HG03521 (cell line): ENCODE measurements at regions not wholly inside any gene's neighbourhood (a gene's known extent, or its start where the extent isn't known, plus 50 kb on each side); places are given as distances from the start of the nearest gene placed in this dataset.
"Not testable (repeated sequence)": the region's sequence is repeated elsewhere in the genome, so short reads cannot be mapped to it uniquely, and the experiment has no call there.

Experiments
- ATAC-seq: cut with Tn5 transposase; IDR thresholded peaks from one replicate; pipeline ENCODE4 v1.9.1; 2021; ENCODE audit warnings: mild to moderate bottlenecking, moderate library complexity; ENCODE audit not compliant: unreplicated experiment

DNA sequence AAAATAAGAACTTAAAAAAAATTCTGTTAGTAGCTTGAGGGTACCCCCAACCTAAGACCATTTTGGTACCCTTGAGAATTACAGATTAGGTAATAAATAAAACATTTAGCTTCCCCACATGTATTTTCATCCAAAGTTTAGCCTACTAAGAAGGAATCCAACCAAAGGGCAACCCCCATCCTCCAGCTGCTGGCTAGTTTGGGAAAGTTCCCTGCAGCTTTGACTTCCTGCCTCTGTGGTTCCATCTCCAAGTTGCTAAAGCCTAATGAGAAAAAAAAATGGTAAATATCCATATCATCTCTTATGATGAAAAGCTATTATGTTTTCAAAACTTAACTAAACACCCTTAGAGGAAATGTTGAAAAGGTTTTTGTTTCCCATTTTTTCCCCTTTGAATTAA is 547.2 kb downstream of the ANKRD7 start:
- no peak for ATAC-seq

DNA sequence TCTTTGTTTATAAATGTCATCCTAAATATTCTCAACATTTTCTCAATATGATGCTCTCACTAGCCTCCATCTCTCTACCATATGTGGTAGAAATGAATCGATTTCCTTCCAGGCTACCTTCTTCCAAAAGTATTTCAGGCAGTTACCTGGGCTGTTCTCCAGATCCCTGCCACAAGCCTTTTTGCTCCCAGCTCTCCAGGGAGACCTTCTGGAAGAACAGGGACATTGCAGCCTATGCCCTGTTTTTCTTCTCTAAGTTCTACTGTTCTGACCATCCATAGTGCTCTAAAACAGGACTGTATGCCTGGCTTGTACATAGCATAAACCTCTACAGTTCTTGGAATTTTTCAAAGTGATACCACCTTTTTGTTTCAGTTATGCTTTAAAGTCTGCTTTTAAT is 552.8 kb downstream of the ANKRD7 start:
- no peak for ATAC-seq

DNA sequence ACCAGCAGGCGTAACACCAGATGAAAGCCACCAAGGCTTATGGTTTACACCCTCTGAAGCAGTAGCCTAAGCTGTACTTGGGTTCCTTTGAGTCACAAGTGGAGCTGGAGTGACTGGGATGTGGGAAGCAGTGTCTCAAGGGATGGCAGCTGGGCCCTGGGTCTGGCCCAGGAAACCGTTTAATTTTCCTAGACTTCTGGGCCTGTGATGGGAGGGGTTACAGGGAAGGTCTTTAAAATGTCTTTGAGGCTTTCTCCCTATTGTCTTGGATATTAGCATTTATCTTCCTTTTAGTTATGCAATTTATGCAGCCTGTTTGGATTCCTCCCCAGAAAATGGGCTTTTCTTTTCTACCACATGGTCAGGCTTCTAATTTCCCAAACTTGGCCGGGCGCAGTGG is 568.2 kb downstream of the ANKRD7 start:
- ATAC-seq = no peak

DNA sequence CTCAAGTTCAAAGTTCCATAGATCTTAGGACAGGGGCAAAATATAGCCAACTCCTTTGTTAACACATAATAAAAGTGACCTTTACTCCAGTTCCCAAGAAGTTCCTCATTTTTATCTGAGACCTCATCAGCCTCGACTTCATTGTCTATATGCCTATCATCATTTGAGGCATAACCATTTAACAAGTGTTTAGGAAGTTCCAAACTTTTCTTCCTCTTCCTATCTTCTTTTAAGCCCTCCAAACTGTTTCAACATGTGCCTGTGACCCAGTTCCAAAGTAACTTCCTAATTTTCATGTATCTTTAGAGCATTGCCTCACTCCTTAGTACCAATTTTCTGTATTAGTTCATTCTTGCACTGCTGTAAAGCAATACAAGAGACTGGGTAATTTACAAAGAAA is 569.1 kb downstream of the ANKRD7 start:
- no peak for ATAC-seq

DNA sequence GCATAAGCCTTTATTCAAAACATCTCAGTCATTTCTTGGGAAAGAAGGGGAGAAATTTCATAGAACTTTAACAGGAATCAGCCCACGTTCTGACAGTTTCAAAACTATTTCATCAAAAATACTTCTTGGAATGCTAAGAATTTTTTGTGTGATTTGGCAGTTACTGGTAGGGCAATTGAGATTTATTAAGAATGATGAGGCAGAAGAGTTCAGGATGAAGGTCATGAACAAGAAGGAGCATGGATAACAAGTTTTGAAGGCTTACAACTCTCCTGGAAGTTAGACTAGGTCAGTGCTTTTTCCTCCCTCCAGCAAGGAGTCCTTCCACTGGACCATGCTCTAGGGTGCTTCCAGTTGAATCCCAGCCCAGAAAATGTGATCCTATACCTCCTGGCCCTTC is 569.9 kb downstream of the ANKRD7 start:
- no peak for ATAC-seq

DNA sequence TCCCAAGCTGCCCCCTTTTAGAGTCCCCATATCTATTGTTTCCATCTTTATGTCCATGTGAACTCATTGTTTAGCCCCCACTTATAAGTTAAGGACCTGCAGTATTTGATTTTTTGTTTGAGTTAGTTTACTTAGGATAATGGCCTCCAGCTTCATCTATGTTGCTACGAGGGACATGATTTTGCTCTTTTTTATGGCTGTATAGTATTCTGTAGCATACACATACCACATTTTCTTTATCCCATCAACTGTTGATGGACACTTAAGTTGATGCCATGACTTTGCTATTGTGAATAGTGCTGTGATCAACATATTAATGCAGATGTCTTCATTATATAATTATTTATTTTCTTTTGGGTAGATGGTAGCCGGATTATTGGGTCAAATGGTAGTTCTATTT is 576.9 kb downstream of the ANKRD7 start:
- ATAC-seq = no peak

DNA sequence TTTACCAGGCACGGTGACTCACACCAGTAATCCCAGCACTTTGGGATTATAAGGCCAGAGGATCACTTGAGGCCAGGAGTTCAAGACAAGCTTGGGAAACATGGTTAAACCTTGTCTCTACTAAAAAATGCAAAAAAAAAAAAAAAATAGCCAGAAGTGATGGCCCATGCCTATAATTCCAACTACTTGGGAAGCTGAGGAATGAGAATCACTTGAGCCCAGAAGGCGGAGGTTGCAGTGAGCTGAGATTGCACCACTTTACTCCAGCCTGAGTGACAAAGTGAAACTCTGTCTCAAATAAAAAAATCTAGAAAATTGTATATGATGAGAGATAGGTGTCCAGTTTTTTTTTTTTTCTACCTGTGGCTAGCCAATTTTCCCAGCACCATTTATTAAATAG is 578.2 kb downstream of the ANKRD7 start:
- no peak for ATAC-seq

DNA sequence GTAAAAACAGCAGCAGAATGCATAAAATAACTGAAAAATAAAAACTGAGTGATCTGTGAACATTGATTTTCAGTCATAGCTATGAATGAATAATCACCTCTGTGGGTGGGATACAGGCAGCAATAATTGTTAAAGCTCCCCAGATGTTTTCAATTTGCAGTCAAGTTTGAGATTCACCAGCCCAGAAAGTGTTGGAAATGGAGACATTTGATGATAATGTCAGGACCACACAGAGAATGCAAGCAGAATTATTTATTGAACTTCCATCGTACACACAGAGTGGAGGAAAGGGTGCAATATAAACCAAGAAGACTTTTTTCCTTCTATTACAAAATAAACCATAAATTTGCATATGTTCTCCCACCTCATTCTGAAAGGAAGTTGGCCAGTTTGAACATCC is 601.7 kb downstream of the ANKRD7 start:
- ATAC-seq = no peak

DNA sequence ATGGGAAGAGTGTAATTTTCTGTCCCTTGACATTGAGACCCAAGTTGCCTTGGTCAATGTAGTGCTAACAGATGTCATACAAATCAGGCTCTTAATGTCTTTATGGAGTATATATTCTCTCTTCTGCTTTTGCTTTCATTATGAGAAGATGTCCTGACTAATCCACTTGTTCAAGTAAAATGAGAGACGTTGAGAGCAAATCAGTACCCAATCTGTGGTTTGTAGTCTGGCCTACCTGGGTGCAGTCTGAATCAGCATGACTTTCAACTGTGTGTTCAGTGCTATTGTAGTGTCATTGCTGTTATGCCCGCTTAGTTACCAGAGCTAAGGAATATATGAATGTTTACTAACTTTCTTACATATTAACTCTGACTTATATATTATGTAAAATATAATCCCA is 612.4 kb downstream of the ANKRD7 start:
- ATAC-seq = peak; percentile 94

DNA sequence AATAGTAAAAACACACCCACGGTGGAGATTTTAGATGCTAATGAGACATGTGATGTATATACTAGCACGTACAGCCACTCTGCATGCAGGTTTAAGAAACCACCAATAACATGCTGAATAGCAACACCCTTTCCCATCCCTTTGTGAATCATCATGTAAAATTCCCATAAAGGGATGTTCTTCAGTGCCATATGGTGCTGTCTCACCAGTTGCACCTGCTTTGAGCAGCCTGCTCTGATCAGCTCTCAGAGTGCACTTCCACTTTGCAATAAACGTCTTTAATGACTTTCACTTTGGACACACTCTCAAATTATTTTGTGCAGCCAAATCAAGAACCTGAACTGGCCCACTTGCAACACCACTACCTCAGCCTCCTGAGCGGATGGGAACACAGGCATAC is 615.0 kb downstream of the ANKRD7 start:
- ATAC-seq = no peak

DNA sequence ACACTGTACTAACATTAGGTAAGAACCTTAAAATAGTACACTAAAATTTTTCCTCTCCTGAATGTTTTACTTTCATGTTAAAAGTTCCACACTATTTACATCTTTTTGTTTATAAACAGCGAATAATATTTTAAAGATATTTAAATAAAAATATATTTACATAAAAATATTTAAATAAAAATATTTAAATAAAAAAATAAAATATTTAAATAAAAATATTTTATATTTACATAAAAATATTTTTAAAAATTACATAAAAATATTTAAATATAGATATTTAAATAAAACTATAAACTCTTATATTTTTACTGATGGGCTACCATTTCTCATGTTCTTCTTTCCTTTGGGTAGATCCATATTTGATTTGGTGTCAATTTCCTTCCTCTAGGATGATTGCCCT is 619.0 kb downstream of the ANKRD7 start:
- no peak for ATAC-seq

DNA sequence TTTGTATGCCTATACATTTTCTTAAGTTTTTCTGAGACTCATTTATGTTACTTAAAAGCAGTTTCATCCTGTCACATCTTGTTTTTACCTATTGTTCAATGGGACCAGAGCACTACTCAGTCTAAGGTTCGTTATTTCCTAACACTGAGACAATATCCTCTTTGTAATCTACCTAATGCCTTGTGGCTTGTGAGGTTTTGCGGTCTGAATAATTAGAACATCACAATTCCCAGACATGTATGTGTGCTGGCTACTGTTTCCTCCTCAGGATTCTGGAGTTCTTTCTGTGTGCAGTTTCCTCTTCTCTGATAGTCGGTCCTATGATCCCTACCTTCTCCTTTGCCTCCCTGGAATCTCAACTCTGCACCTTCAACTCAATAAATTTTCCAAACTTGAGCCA is 620.2 kb downstream of the ANKRD7 start:
- no peak for ATAC-seq

DNA sequence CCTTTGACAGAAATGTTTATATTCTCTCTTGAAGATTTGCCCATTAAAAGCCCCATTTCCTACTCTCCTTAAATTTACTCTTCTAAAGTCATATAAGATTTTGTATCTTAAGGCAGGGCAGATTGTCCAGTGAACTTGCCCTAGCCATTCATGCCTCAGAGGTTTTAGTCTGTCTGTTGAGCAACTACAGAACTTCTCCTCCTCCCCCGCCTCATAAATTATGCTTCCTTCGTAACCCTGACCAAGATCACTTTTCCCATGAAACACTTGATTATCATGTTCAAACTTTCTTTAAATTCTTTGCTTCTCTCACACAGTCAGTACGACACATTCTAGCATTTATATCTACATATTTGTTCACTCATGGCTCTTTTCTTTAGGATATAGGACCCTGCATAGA is 621.3 kb downstream of the ANKRD7 start:
- ATAC-seq = no peak

DNA sequence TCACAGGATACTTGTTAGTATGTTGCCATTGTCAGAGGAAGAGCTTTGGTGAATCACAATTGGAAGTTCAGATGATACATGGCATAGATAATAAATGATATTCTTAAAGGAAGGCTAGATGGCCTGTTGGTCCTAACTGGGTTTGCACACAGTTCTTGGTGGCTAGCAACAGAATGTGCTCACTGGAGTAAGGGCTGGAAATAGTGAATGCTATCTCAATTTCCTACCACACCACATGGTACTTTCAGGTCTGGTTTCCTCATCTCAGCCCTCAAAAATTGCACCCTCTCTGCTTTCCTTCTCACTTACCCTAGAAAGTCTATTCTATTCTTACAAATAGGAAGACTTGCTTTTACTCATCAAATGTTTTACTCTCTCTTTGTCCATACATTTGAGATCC is 622.5 kb downstream of the ANKRD7 start:
- no peak for ATAC-seq

DNA sequence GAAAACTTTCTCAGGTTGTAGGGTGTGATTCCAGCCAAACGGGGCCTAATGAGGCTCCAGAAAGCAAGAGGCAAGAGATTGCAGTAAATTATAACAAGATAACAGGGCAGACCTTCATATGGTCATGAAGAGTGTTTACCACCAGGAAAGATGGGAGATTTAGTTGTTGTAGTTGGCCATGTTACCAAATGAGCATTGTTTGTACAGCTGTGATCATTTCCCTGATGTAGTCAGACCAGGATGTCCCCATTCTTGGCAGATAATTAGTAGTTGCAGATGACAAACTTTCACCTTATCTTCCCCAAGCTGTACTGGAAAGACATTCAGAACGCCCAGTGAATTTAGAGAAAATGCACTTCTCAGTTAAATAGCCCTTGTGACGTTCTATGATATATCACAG is 630.8 kb downstream of the ANKRD7 start:
- ATAC-seq = no peak

DNA sequence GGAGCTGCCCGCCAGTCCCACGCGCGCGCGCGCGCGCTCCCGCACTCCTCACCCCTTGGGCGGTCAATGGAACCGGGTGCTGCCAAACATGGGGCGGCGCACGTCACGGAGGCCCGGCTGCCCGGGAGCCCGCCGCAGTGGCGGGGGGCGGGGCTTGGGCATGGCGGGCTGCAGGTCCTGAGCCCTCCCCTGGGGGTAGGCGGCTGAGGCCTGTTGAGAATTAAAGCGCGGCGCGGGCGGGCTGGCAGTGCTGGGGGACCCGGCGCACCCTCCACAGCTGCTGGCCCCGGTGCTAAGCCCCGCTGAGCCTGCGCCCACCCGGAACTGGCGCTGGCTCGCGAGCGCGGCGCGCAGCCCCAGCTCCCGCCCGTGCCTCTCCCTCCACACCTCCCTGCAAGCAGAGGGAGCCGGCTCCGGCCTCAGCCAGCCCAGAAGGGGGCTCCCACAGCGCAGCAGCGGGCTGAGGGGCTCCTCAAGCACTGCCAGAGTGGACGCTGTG is 634.2 kb downstream of the ANKRD7 start:
- ATAC-seq = no peak

DNA sequence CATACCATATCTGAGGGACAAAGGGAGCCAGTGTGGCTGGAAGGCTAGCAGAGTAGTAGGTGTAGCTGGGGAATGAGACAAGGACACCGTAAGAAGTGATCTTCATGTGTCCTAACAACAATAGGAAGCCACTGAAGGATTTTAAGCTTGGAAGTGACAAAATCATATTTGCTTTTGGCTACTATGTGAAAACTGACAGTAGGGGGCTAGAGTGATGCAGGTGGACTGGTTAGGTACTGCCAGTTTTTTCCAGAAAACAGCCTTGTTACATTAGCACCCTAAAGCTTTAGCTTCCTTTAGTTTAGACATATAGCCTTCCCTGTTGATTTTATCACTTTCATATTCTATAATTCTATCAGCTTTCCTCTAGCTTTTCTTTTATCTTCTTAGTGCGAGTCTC is 637.1 kb downstream of the ANKRD7 start:
- no peak for ATAC-seq

DNA sequence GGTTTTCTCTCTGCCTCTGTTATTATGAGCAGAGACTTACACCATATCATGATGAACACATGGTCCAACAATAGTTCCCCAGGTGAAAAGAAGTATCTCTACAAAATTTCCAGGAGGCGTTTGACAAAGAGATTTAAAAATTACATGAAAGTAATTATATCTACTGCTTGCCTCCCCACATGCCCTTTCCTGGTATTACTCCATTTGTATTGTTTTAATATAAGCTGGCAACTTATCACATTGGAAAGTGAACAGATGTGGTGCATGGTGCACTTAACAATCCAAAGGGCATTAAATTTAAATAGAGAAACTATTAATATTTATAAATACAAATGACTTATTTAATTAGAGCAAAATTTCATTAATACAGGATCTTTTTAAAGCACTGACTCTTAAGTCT is 638.2 kb downstream of the ANKRD7 start:
- no peak for ATAC-seq

DNA sequence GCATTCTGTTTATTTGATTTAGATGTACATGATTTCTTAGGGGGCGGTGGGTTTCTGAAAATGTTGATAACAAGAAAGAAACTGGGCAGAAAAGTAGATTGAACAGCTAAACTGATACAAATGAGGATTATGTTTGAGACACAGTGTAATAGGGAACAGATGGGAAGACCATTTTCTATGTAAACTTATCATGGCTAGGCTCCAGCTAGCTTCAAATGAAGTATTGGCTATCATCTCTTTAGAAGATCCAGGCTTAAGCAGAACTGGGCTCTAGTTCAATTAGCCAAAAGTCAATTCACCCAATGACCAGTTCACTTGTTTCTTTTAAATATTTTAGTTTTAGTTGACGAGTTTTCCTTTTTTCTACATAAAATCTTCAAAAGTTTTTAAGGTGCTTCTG is 639.5 kb downstream of the ANKRD7 start:
- ATAC-seq = no peak

DNA sequence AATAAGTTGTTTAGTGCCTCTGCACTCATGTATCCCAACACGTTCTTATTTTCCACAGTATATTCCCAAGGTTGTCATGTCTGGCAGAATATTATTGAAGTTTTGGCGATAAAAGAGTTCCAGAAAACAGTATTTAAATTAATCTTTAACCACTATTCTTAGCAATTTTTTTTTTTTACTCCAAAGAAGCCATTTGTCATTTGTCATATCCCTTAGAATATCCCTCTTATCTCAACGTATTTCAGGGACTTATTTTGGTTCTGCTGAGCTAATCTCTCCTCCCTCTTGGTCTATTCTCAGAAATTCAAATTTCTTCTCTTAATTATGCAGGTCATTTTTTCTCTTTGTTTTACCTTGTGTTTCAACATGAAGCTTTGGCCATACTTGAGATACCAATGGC is 643.4 kb downstream of the ANKRD7 start:
- no peak for ATAC-seq

DNA sequence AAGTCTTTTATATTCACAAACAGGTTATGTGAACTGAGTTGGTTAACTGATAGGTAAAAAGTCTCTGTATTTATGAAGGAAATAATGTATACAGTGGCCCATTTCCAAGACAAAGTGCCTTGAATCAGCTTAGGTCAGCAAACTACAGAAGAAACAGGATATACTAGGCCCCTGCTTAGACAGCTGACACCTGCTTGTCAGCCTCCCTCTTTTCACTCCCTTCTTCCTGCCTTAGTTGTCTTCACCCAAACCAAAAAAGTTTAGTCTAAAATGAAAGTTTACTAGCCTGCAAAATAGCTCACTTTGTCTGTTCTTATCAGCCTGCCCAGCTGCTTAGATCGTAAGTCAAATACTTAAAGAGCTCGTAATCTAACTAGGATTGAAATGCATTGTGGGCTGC is 644.6 kb downstream of the ANKRD7 start:
- ATAC-seq = not testable (repeated sequence)

DNA sequence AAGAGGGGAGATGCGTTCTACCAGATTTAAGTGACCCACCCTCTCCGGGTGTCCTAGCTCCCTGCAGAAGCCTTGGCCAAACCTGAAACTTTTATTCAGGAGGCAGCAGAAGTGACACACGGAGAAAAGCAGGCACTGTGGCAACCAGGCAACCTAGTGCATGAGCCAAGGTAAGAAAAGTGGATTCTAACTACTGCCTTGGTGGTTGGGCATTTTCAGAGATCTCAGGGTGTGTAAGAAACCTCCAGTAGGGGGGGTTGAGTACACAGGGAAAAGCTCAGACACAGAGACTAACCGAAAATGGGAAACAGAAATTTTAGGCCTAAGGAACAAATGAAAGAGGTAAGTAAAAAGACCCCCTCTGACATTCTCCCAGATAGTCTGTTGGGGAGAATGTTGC is 645.7 kb downstream of the ANKRD7 start:
- no peak for ATAC-seq

DNA sequence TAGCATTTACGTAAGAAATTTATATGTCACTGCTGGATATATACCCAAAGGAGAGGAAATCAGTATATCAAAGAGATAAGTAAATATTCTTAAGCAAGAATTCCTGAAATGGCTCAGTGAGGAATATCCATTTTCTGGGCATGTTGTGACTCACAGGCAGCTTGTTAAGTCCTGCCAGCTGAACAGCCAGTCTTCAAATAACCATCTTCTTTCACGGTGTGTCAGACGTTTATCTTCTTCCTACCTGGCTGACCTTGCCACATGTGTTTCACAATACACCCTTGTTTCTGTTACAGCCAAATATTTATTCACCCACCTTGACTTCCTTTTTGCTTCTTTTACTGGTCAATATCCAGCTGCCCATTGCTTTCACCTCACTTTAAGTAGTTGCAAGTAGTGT is 648.1 kb downstream of the ANKRD7 start:
- ATAC-seq = no peak

DNA sequence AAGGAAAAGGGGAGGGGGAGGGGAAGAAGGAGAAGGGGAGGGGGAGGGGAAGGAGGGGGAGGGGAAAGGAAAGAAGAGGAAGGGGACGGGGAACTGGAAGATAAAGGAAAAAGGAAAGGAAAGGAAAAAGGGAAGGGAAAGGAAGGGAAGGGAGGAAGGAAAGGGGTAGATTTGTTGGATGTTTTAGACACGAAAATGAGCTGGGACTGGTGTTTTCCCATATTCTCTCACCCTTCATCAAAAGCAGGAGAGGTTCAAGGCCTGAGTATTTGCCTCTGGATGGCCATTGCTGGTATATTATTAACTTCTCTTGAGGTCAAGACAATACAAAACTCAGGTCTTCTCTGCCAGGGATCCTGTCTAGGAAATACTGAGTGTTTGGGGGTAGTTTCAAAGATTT is 652.7 kb downstream of the ANKRD7 start:
- no peak for ATAC-seq
